Endothelial cell of umbilical vein (primary cell): ENCODE measurements at regions not wholly inside any gene's neighbourhood (a gene's known extent, or its start where the extent isn't known, plus 50 kb on each side); places are given as distances from the start of the nearest gene placed in this dataset.

ENCODE experiments used
- EZH2 ChIP-seq: IDR thresholded peaks from 2 replicates; pipeline ENCODE4 v1.6.1; 2012; ENCODE audit warnings: borderline replicate concordance, low read depth, mild to moderate bottlenecking, moderate library complexity, low read length, inconsistent platforms; ENCODE audit not compliant: severe bottlenecking
- GATA2 ChIP-seq: IDR thresholded peaks from 2 replicates; pipeline ENCODE4 v1.7.0; 2011; ENCODE audit warnings: low read depth, mild to moderate bottlenecking, moderate library complexity, mixed read lengths, low read length; ENCODE audit not compliant: insufficient read length, insufficient read depth
- JUN ChIP-seq: IDR thresholded peaks from 2 replicates; pipeline ENCODE4 v1.6.1; 2011; ENCODE audit warnings: borderline replicate concordance, low read depth; ENCODE audit not compliant: insufficient read length, insufficient read depth
- MYC ChIP-seq: IDR thresholded peaks from one replicate; pipeline ENCODE4 v1.6.1; 2011; ENCODE audit warnings: mild to moderate bottlenecking, low read depth, low read length
- POLR2A ChIP-seq: IDR thresholded peaks from 2 replicates; pipeline ENCODE4 v1.6.1; 2012; ENCODE audit warnings: low read depth, mild to moderate bottlenecking, control low read depth, low read length
- POLR2AphosphoS5 ChIP-seq: IDR thresholded peaks from 2 replicates; pipeline ENCODE4 v1.6.1; 2012; ENCODE audit warnings: low read depth, mild to moderate bottlenecking, control low read depth, low read length, moderate library complexity; ENCODE audit not compliant: insufficient read depth
- TF ChIP-seq, protein P1 (sequence below), 2 donors: IDR thresholded peaks; 1 replicate in 1 of 2; 2 replicates in 1 of 2; pipeline ENCODE4 v1.5.1; 2011; ENCODE audit warnings: low read length in 2 of 2, mild to moderate bottlenecking in 2 of 2, moderate library complexity in 2 of 2, control low read depth in 1 of 2, inconsistent platforms in 1 of 2, low read depth in 1 of 2; ENCODE audit not compliant: insufficient read depth in 1 of 2; ENCODE audit errors: extremely low read depth in 1 of 2

DNA sequence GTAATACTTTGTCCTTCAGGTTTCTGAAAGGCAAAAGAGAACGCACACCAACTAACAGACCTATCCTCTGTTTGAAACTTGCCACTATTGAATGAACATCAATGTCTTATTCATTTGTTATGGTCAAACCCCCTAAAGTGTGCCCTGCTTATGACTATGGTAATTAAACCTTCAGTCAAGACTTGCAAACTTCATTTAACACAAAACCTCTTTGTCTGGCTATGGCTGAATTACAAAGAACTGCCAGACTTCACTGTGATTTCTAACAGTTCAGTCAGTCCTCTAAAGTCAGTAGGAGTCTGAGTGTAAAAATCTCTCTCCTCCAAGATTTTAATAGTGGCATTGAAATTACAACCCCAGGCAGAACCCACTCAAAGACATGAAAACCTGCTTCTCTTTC is 702.5 kb upstream of the LRRN3 start:
- no peak for TF ChIP-seq POLR2A
- TF ChIP-seq, protein P1, sequence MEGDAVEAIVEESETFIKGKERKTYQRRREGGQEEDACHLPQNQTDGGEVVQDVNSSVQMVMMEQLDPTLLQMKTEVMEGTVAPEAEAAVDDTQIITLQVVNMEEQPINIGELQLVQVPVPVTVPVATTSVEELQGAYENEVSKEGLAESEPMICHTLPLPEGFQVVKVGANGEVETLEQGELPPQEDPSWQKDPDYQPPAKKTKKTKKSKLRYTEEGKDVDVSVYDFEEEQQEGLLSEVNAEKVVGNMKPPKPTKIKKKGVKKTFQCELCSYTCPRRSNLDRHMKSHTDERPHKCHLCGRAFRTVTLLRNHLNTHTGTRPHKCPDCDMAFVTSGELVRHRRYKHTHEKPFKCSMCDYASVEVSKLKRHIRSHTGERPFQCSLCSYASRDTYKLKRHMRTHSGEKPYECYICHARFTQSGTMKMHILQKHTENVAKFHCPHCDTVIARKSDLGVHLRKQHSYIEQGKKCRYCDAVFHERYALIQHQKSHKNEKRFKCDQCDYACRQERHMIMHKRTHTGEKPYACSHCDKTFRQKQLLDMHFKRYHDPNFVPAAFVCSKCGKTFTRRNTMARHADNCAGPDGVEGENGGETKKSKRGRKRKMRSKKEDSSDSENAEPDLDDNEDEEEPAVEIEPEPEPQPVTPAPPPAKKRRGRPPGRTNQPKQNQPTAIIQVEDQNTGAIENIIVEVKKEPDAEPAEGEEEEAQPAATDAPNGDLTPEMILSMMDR (IDR thresholded peaks at IDR 0.05; ENCODE audit: extremely low read depth in 1 of 2, insufficient read depth in 1 of 2, low read depth in 1 of 2, low read length in 2 of 2): no peak
- TF ChIP-seq EZH2: no peak
- no peak for TF ChIP-seq JUN
- no peak for TF ChIP-seq POLR2AphosphoS5
- no peak for TF ChIP-seq GATA2
- no peak for TF ChIP-seq MYC
